T-helper 17 cell (primary cell): ENCODE measurements at regions not wholly inside any gene's neighbourhood (a gene's known extent, or its start where the extent isn't known, plus 50 kb on each side); places are given as distances from the start of the nearest gene placed in this dataset.
"Not testable (repeated sequence)": the region's sequence is repeated elsewhere in the genome, so short reads cannot be mapped to it uniquely, and the experiment has no call there.

Experiments used
- ATAC-seq: fragments of 150-1000 bp; cut with Tn5 transposase; 2 replicates; pipeline ENCODE4 v1.10.0; 2021; ENCODE audit warnings: mild to moderate bottlenecking, moderate library complexity
- DNase-seq, 3 donors: peaks; one replicate each; pipeline versions ENCODE4 v3.0.0 to v3.0.0-alpha.2; 2020 to 2021
- H3K9me3 ChIP-seq: one replicate; pipeline ENCODE4 v1.7.0; 2013; ENCODE audit warnings: low read length, mild to moderate bottlenecking; ENCODE audit not compliant: control insufficient read depth, poor library complexity, severe bottlenecking
- H3K27ac Mint-ChIP-seq: one replicate; pipeline ENCODE4 v1.8.0; 2022; ENCODE audit warnings: mild to moderate bottlenecking, moderate library complexity, mixed read lengths
- H3K27me3 Mint-ChIP-seq: one replicate; pipeline ENCODE4 v1.8.0; 2022; ENCODE audit warnings: mixed read lengths
- H3K36me3 Mint-ChIP-seq: one replicate; pipeline ENCODE4 v1.8.0; 2022; ENCODE audit warnings: low read depth, mixed read lengths
- H3K4me1 Mint-ChIP-seq: one replicate; pipeline ENCODE4 v1.8.0; 2022; ENCODE audit warnings: mild to moderate bottlenecking, mixed read lengths
- H3K4me3 Mint-ChIP-seq: one replicate; pipeline ENCODE4 v1.8.0; 2022; ENCODE audit warnings: mild to moderate bottlenecking, moderate library complexity, mixed read lengths

- Mint-ChIP-seq H3K4me1 (no peaks in the 10 kb centered on the region), H3K36me3 (no peaks in the 10 kb centered on the region), H3K27me3 (peaks cover 7% of the 10 kb centered on the region), H3K4me3 (no peak overlapping the region), H3K27ac (no peak overlapping the region)
- ATAC-seq = no peak
- no peaks in the 10 kb centered on the region for H3K9me3 ChIP-seq
- no peak for DNase-seq
Observed at GRCh38 chr1:222057162-222057561, 315.3 kb upstream of the DUSP10 start.

GRCh38 chr1:222054416-222054815 is 312.5 kb upstream of the DUSP10 start:
- Mint-ChIP-seq H3K4me3 (no peak overlapping the region), H3K27ac (no peak overlapping the region), H3K27me3 (peaks cover 7% of the 10 kb centered on the region), H3K36me3 (no peaks in the 10 kb centered on the region), H3K4me1 (no peaks in the 10 kb centered on the region)
- DNase-seq = no peak
- no peak for ATAC-seq
- no peaks in the 10 kb centered on the region for H3K9me3 ChIP-seq

DNA sequence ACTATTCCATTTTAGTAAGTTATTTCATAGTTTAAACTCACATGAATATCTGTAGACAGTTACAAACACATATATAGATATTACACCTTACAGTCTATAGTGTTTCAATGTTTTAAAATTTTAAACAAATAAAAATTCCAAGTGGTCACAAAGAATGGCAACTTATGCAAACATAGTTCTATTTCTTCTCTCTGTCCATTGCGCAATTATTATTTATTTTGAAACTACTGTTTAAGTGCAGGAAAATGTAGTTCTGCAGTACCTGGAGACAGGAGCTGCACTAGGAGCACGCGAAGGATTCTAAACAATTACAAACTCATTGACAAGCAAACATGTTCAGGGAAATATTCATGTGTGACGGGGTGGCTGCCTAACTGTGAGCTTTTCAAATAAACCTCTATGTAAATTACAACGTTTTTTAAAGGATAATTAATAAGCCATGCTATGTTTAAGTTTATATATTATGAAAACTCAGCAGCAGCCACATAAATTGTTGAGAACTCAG is 312.0 kb upstream of the DUSP10 start:
- no peaks in the 10 kb centered on the region for H3K36me3 Mint-ChIP-seq
- no peak overlapping the region for H3K27ac Mint-ChIP-seq
- ATAC-seq (no peak), DNase-seq (no peak)
- no peaks in the 10 kb centered on the region for H3K9me3 ChIP-seq
- peaks cover 7% of the 10 kb centered on the region for H3K27me3 Mint-ChIP-seq
- H3K4me1 Mint-ChIP-seq = no peaks in the 10 kb centered on the region
- H3K4me3 Mint-ChIP-seq = no peak overlapping the region

GRCh38 chr1:222051311-222051710 is 309.4 kb upstream of the DUSP10 start:
- not testable (repeated sequence) for H3K27ac Mint-ChIP-seq, ATAC-seq, H3K36me3 Mint-ChIP-seq

GRCh38 chr1:222049661-222050060 is 307.8 kb upstream of the DUSP10 start:
- H3K27me3 Mint-ChIP-seq = peaks cover 13% of the 10 kb centered on the region
- not testable (repeated sequence) for H3K27ac Mint-ChIP-seq, H3K4me3 Mint-ChIP-seq, ATAC-seq, H3K9me3 ChIP-seq, H3K36me3 Mint-ChIP-seq, H3K4me1 Mint-ChIP-seq, DNase-seq

More at GRCh38 chr1:222051311-222051710, 309.4 kb upstream of the DUSP10 start:
- not testable (repeated sequence) for H3K9me3 ChIP-seq, H3K4me3 Mint-ChIP-seq, DNase-seq, H3K4me1 Mint-ChIP-seq, H3K27me3 Mint-ChIP-seq

- ATAC-seq = no peak
- Mint-ChIP-seq H3K36me3 (no peaks in the 10 kb centered on the region), H3K27me3 (peaks cover 13% of the 10 kb centered on the region), H3K27ac (no peak overlapping the region), H3K4me3 (no peak overlapping the region), H3K4me1 (no peaks in the 10 kb centered on the region)
- no peaks in the 10 kb centered on the region for H3K9me3 ChIP-seq
- no peak for DNase-seq
Observed at GRCh38 chr1:222049176-222049575, 307.3 kb upstream of the DUSP10 start.

DNA sequence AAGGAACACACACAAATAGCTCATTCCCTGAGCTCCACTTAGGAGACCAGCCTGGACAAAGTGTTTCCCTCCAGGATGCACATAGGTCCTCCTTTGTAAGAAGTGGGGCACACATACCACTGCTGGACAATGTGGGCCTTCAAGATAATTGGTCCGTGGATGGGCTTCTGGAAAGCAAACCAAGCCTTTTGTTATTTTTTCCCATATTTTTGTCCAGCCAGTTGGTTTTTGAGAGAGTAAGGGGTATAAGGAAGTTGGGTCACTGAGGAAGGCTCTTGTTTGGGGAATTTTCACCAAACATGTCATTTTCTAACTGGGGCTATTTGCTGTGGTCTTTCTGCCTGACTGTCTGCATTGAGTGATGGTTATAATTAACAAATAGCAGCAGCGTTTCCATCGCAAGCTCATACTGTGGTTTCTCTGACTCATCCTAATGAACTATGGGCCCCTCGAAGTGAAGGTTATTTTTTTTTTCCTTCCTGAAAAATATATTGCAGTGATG is 306.3 kb upstream of the DUSP10 start:
- no peaks in the 10 kb centered on the region for H3K36me3 Mint-ChIP-seq
- H3K9me3 ChIP-seq = no peaks in the 10 kb centered on the region
- H3K27ac Mint-ChIP-seq = no peak overlapping the region
- no peaks in the 10 kb centered on the region for H3K4me1 Mint-ChIP-seq
- no peak overlapping the region for H3K4me3 Mint-ChIP-seq
- ATAC-seq = no peak
- H3K27me3 Mint-ChIP-seq = peaks cover 13% of the 10 kb centered on the region
- no peak for DNase-seq

DNA sequence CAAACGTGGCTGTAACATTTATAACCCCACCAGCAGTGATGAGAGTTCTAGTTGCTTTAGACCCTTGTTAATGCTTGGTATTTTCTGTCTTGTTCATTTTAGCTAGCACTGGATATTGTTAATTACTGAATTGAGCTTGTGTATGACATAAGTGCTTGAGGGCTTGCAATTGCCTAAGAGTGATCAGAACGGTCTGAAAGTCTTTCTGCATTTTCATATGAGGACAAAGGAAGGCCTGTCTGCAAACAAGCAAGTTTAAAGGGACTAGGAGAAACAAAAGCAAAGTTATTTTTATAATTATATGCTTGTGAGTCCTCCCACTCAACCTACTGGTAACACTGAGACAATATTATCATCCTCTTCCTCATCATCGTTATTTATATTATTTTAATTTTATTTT is 305.5 kb upstream of the DUSP10 start:
- no peaks in the 10 kb centered on the region for H3K9me3 ChIP-seq
- Mint-ChIP-seq H3K4me1 (no peaks in the 10 kb centered on the region), H3K36me3 (no peaks in the 10 kb centered on the region), H3K4me3 (no peak overlapping the region), H3K27me3 (peaks cover 8% of the 10 kb centered on the region), H3K27ac (no peak overlapping the region)
- ATAC-seq = no peak
- no peak for DNase-seq

- H3K27ac Mint-ChIP-seq = no peak overlapping the region
Observed at GRCh38 chr1:222046684-222047263, 304.9 kb upstream of the DUSP10 start.

GRCh38 chr1:222045786-222046185 is 303.9 kb upstream of the DUSP10 start:
- H3K9me3 ChIP-seq = no peaks in the 10 kb centered on the region
- Mint-ChIP-seq H3K27me3 (peaks cover 5% of the 10 kb centered on the region), H3K4me1 (no peaks in the 10 kb centered on the region), H3K27ac (no peak overlapping the region), H3K36me3 (no peaks in the 10 kb centered on the region), H3K4me3 (no peak overlapping the region)
- DNase-seq (no peak), ATAC-seq (no peak)

More at GRCh38 chr1:222046684-222047263, 304.9 kb upstream of the DUSP10 start:
- ATAC-seq = no peak
- no peaks in the 10 kb centered on the region for H3K9me3 ChIP-seq
- Mint-ChIP-seq H3K4me3 (no peak overlapping the region), H3K27me3 (peaks cover 5% of the 10 kb centered on the region), H3K36me3 (no peaks in the 10 kb centered on the region), H3K4me1 (no peaks in the 10 kb centered on the region)
- no peak for DNase-seq

DNA sequence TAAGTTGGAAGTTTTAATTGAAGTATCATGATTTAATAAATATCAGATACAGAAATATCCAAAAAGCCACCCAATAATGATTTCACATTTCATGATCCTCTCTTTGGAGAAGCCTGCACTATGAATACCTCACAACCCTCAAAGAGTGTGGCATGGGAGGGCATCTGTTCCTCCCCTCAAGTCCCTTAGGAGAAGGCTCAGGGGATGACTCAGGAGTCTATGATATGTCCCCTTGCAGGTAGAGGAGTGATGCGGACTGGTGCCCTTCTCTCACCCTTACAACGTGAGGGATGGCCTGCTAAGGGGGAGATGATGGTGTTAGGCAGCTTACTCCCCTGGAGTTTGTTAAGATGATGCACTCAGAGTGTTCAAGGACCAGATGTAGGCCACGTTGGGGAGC is 303.3 kb upstream of the DUSP10 start:
- DNase-seq (no peak), ATAC-seq (no peak)
- peak overlapping the region; percentile 24 for H3K27ac Mint-ChIP-seq
- no peaks in the 10 kb centered on the region for H3K9me3 ChIP-seq
- H3K27me3 Mint-ChIP-seq = peaks cover 5% of the 10 kb centered on the region
- H3K36me3 Mint-ChIP-seq = no peaks in the 10 kb centered on the region
- H3K4me3 Mint-ChIP-seq = no peak overlapping the region
- H3K4me1 Mint-ChIP-seq = no peaks in the 10 kb centered on the region

DNA sequence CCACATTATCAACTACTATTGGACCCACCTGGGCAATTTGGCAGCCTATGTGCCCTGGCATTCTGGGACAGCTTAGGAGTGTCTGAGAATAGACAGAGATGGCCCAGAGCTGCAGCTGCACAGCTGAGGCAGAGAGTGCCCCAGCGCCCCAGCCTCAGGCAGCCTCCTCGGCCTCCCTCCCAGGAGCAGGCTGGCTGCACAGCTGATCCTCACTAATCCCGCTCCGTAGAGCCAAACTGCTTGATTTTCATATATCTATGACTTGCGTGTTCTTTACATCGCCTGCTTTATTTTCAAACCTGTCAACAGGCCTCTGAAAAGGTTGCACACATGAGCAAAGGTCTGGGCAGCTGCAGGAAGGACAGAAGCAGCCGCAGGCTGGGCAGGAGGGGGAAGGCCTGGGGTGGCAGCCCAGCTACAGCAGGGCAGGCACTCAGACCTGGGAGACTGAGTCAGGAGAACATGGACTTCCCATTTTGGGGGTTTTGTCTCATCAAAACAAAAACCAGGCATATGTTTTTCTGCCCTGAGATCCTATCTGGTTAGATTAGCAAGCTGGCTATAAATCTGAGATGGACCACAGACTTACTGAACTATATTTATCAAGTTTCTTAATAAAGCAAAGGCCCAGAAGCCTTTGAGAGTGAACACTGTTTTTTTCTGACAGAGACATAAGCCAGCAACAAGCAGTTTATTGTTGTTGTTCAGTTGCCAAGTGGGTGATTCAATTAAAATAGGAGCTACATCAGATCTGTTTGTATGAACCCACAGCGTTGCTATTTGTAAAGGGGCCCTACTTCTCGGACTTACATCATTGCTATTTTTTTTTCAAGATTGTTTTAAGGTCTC is 301.8 kb upstream of the DUSP10 start:
- no peak for ATAC-seq
- Mint-ChIP-seq H3K27ac (no peak overlapping the region), H3K27me3 (peaks cover 5% of the 10 kb centered on the region), H3K4me1 (no peaks in the 10 kb centered on the region), H3K4me3 (no peak overlapping the region), H3K36me3 (no peaks in the 10 kb centered on the region)
- DNase-seq = no peak
- no peaks in the 10 kb centered on the region for H3K9me3 ChIP-seq

DNA sequence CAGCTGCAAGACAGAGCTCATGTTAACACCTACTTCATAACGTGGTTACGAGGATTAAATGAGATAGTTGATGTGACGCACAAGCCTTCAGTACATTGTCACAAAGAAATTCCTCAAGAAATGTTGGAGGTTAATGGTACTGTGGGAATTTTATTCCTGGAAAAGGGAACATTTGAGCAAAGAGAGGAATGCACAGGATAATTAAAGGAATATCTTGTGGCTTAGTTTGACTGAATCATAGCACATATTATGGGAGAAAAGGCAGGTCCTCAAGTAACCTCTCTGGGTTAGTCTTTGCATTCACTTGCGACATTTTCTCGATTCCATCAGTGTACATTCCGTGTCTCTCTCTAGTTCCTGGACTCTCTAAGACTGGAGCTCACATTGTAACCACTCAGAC is 300.2 kb upstream of the DUSP10 start:
- ATAC-seq (no peak), DNase-seq (no peak)
- peaks cover 5% of the 10 kb centered on the region for H3K27me3 Mint-ChIP-seq
- no peaks in the 10 kb centered on the region for H3K9me3 ChIP-seq
- no peaks in the 10 kb centered on the region for H3K36me3 Mint-ChIP-seq
- no peaks in the 10 kb centered on the region for H3K4me1 Mint-ChIP-seq
- H3K27ac Mint-ChIP-seq = no peak overlapping the region
- no peak overlapping the region for H3K4me3 Mint-ChIP-seq
